Inflammatory macrophage treated with lipopolysaccharide for 4 hours (primary cell): ENCODE measurements at regions not wholly inside any gene's neighbourhood (a gene's known extent, or its start where the extent isn't known, plus 50 kb on each side); places are given as distances from the start of the nearest gene placed in this dataset.
"Not testable (repeated sequence)": the region's sequence is repeated elsewhere in the genome, so short reads cannot be mapped to it uniquely, and the experiment has no call there.

Experiments used
- DNase-seq: peaks from one replicate; pipeline ENCODE4 v3.0.0-alpha.2; 2020

DNA sequence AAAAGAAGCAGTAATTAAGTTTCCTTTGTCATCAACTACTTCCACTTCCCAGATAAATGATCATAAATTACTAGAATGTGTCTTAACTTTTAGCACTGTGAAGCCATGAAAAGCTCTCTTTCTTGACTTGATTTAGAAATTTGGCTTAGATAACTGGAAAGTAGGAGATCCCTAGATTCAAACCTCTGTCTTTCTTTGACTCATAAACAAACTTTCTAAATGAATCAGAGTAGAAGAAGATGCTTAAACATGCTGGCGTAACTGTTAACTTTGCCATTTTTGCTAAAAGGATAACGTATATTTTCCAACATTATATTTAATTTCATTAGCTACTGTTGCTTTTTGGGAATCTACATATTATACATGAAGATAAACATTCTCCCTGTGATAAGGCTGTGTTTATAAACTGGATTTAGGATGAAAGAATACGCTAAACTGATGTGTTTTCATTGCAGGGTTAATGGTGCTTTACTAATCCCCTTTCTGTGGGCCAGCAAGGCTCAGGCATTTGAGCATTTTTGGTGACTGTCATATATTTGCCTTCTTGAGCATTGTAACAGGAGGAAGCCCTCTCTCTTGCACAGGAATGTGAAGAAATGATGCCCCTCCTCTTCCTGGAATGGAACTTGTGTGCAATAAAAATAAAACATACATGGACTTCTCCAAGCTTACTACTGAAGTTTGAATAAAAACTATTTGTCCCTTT lies 301.4 kb downstream of the BMP4 start:
- no peak for DNase-seq

DNA sequence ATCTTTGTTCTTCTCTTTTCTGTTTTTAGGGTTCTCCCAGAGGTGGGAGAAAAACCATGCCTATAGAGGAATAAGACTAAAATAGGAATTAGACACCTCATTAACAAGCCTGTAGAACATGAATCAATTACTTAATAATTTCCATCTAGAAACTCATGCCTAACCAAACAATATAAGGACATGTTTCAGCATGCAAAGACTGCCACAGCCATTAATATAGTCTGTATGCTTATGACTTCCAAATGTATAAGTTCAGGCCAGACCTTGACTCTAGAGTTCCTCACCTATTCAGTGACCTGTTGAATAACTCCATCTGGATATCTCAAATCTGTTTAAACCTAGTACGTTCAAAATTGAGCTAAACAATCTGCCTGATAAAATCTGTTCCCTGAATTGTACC lies 304.6 kb downstream of the BMP4 start:
- no peak for DNase-seq

DNA sequence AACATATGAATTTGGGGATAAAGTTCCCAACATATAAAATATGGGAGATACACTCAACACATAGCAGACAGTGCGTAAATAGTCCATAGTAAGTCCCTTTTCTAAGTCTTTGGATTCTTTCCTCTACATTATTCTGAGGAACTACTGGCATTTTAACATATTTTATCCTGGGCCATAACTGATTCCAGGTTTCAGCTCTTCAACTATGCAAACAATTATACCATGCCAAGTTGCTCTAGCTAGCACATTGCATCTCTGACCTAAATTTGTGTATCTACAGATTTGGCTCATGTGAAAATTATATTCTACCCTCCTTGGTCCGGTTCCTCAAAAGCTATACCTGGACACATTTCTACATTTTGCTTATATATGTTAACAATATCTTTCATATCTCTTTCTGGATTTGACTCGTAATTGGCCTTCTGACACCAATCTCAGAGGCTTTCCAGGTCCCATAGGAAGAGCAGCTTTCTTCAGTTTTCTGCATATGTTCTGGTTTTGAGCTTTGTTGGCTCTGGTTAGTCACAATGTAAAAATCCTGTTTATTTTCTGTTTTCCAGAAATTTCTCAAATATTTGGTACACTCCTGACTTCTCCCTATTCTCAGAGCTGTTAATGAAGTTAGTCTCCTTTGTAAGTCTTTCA lies 305.4 kb downstream of the BMP4 start:
- DNase-seq: no peak

DNA sequence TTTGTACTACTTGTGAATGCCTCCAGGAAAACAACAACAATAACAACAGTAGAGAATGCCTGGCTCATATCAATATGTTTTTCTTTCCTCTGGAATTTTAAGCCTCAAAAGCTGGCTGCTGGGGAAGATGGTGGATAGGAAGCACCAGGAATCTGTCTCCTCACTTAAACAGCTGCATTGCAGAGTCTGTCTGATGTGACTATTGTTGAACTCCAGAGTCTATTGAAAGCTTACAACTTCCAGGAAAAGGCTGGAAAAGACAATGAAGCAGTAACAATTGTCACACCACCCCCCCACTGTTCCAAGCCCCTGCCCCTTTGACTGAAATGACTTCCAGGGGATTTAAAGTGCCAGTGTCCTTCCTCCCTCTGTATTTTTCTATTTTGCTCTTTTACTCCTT lies 309.7 kb downstream of the BMP4 start:
- no peak for DNase-seq

DNA sequence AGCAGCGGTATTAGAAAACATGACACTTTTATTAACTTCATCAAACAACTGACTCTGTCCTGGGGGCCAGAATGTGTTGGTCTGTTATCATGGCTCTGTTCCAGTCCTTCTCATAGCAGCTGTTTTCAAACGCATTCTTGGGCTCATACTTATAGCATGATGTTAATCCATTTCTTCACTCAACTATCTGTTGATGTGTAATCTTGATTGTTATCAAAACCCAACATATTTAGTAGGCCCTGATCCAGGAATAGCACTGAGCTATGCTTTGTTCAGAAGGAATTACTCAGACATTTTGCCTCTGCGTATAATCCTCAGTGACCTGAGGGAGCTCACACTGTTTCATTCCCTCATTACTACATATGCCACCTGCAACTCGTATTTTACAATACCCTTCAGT lies 315.9 kb downstream of the BMP4 start:
- DNase-seq: no peak

DNA sequence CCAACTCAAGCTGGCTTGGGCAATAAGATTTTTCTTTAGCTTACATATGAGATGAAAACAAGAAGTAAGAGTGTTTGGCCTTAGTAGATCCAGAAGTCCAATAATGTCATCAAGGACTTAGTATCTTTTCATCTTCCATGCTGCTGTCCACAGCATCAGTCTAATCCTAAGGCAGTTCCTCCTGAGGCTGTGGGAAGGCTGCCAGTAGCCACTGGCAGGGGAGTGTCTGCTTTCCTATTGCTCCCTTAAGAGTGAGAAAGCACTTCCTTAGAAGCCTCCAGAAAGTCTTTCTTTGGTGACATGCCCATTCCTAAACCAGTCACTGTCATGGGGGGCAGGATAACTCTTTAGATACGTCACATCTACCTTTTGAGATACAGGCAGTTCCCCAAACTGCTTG lies 317.7 kb downstream of the BMP4 start:
- DNase-seq: no peak

DNA sequence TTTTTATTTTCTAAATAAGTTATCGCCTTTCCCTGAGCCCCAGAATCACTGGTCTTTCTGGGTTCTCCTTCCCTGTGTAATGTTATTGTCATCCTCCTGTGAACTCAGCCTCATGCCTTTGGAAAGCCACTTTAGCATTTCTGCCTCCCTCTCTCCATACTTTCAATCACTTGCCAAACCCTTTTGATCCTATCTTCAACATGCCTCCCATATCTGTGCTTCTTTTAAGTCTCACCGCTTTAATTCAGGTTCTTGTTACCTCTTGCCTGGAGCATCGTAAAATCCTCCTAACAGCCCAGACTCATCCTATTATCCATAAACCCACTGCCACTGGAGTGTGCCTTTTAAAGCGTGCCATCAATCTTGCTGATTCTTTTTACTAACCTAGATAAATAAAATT lies 321.8 kb downstream of the BMP4 start:
- DNase-seq: no peak

DNA sequence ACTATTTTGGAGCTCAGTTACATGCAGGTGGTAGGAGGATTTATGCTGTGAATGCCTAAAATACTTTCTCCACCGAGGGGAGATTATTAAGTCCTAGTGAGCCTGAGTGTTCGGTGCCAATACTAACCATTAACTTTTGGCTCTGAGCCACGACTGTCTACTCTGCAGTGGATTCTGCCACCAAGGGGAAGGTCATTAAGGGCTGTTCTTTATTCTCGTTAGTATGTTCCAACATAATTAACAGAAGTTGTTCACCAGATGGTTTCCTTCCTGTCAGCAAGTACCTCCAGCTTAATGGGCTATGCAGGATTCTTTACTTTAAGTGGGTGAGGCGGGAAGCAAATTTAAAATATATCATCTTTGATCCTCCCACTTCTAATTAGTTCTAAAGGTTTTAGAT lies 326.3 kb downstream of the BMP4 start:
- DNase-seq: no peak

DNA sequence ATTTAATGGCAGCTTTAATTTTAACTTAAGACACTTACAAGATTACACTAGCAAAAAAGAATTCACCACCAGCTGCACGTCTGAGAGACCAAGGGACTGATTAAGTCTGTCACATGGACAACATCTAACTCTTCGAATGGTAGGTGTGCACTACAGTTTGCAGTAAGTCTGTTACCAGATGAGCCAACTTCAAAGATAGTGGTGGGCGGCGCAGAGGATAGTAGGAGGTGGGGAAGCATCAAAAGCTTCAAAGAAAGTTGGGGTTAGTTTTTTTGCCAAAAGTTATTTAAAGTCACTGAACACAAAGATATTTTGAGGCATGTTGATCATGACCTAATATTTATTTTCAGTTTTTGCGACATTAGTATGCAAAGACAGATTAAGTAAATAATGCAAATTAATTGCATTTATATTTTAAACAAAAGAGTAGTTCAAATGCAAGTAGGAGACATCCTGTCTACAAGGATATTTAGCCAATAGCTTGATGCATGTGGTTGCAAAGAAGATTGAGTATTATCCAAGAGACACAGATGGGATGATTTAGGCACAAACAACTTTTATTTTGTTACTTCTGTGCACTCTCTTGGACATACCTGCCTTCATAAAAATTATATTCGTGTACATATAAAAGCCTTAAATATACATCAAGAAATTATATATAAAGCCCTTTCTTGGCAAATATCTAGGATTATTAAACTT lies 327.7 kb downstream of the BMP4 start:
- no peak for DNase-seq

DNA sequence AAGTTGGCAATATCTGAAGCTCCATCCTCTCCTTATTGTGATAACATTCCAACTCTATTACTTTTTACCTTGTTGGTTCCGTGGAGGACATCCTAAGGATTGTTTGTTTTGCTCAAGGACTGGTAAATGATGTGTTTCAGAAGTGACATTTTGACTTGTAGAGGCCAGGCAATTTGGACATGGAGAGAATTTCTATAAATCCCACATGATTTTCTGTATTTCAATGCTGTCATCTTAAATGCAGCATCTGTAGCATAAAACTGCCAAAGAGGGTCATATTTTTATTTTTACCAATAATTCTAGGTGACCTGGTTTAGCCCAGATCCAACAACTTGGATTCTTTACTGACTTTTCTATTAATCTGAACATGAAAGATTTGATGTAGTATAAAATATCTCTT lies 328.4 kb downstream of the BMP4 start:
- no peak for DNase-seq

DNA sequence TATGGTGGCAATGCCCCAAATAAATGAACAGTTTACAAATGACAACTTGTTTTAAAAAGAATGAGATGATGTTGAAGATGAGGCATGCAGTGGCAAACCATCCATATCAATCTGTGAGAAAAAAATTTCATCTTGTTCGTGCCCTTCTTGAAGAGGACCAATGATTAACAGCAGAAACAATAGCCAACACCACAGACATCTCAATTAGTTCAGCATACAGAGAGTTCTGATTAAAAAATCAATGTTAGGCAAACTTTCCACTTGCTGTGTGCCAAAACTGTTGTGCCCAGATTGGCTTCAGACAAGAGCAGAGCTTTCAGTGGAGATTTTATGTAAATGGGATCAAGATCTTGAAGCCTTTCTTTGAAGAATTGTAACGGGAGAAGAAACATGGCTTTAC lies 329.9 kb downstream of the BMP4 start:
- DNase-seq: no peak

DNA sequence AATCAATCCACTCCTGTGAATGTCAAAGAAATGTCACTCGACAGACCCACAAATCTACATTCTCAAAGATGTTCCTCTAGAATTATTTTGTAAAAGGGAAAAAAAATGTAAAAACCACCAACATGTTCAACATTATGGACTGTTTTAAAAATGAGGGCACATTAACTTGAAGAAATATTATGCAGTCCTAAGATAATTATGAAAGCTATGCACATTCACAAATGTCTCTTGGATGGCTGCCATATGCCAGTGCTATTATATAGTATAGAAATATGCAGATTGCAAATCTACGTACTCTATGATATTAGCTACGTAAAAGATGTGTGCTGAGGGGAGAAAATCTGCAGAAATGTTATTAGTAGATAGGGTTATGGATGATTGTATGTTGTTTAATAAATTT lies 334.2 kb downstream of the BMP4 start:
- DNase-seq: no peak

DNA sequence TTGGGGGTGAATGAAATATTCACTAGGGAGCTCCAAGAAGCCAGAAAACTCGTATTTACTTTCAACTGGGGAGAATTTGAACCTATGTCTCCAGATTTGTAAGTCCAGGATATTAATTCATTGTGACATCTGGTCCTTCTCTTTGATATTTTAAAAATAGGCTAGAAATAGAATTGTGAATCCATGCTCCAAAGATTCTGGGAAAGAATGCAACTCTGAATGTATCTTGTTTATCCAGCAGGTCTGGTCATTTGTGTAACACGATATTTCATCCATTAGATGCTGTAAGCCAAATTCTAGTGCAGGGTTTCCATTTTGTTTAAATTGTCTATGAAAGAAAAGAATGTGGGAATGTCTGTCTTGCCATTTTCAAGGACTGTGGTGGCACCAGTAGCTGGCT lies 334.7 kb downstream of the BMP4 start:
- DNase-seq: no peak

DNA sequence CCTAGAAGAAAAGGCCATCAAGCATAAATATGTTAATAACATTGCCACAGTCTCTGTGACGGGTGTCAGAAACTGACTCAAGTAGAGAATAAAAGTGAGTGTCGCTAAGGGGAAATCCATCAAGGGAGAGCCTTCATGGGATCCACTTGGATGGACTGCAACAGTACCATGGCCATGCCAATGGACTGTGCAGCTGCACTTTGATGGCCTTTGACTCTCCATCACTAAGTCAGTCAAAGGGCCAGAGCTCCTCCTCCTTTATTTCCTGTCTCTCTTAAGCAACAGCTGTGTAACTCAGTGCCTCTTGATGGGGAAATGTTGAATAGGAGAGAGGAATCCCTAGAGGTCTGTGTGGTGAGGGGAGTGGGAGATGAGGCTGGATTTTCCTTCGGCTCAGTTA lies 335.2 kb downstream of the BMP4 start:
- DNase-seq: no peak

DNA sequence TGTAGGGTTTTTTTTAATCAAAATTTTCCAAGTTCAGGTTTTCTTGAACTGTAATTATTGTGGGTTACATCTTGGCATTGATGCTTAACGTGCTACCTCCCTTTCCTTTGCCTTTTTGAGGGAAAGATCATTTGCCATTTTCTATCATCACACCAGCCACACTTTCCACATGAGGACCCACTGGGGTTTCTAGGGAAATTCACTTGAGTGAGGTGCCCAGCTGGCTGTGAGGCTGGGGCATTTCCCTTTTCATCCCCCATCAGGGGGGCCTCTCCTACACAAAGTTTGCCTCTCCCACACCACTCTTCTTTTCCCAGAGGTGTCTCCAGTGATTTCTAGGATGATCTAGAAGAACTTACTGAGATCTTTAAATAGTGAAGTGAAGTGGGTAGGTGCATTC lies 335.7 kb downstream of the BMP4 start:
- DNase-seq: no peak

DNA sequence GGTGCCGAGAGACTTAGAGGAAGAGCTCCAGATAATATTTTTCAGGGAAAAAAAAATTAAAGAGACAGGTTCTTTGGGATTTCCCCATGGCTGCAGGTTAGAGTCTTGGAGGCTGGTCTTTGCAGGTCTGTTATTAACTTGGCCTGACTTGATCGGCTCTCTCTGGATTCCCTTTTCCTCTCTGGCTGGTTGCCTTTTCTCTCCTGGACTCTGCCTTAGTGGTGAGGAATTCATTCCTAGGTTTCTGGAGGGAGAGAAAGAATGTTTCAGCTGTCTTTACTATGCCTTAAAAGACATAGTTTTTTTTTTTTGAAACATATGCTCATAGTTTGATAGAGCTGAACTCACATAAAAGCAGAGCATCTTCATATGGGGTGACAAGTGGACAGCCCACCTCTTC lies 336.3 kb downstream of the BMP4 start:
- DNase-seq: no peak

DNA sequence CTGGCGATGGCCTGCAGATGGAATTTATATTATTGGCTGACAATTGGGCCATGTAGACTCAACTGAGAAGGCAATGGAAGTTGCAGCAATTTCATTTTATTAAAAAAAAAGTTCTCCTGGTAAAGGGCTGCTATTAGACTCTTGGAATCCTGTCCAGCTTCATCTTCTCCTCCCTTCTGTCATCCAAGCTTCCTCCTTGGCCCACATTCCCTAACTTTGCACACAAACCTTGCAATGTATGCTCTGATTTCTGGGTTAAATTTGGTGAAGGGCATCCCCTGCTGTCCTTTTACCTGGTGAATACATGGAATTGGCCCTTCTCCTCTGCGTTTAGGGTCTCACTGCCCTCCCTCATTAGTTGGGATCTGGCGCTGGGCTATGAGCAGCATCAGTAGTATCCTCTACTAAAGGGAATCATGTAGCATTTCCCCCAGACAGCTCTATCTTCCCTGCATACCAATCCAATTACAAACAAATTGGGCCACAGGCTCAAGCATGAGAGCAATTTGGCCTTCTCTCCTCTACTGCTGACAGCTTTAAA lies 336.9 kb downstream of the BMP4 start:
- DNase-seq: no peak

DNA sequence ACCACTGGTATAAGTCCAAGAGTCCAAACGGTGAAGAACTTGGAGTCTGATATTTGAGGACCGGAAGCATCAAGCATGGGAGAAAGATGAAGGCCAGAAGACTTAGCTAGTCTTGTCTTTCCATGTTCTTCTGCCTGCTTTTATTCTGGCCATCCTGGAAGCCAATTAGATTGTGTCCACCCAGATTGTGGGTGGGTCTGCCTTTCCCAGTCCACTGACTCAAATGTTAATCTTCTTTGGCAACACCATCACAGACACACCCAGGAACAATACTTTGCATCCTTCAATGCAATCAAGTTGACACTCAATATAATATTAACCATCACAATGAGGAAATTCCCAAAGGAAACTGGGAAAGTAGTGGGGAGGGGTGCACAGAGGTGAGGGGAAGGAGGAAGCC lies 340.1 kb downstream of the BMP4 start:
- not testable (repeated sequence) for DNase-seq

DNA sequence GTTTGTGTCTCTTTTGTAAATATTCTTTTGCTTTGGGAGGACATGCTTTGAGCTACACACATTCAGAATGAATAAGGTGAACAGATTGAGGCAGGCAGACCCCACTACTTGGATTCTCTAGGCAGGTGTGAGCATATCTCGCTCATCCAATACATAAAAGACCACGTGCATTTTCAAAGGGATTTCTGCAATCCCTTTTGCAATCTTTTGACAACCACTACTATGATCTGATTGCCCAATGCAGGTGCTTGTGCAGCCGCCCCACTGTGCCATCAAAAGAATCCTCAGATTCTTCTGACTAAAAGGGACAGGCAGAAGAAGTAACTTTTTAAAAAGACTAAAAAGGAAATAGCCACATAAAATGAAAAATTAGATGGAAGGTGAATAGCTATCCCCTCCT lies 341.4 kb downstream of the BMP4 start:
- DNase-seq: no peak

DNA sequence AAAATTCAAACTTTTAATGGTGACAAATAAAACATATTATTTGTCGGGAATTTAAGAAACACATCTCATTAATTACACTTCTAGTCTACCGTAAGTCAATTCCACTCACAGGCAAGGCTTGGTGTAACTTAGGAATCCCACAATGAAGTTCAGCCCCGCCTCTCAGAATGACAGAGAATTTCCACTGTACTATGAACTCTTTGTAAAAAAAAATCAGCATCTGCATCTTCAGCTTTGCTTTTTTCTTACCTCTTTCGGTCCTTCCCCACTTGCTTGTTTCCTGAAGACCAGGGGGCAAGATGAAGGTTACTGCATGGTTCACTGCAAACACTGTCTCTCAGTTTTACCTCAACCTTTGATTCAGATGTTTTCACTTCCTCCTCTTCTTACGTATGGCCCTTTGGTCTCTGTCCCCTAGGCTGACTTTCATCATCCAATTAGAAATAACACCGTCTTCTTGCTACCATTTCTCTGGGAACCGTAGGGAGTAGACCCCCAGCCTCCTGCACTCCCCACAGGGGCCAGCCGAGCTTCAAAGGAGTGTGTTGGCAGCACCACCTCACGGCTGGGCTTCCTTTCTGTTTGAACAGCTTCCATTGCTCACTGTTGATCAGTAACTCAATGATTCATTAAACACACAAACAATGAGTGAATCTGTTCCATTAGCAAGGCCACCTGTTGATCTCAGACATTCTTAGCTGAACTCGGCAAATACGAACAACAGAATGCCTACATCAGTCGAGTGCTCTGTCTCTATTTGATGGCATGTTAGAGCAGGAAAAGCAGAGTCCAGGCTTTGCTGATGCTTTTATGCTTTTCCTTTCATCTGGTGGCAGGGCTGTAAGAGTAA lies 343.0 kb downstream of the BMP4 start:
- DNase-seq: no peak

DNA sequence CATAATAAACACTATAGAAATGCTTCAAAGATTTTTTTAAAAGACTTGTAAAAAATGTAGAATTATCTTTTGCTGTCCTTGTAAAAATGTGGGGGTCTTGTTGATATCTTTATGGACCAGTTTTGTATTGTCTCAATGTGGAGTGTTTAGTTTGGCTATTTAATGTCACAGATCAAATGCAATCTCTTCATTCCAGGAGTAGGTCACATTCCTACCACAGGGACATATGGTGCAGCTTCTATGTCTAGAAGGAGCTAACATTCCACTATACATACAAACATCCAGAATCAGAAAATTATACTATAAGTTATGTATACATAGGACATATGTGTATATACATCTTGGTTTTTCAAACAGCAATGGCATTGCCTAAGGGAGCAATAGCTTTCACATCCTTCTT lies 345.7 kb downstream of the BMP4 start:
- no peak for DNase-seq

DNA sequence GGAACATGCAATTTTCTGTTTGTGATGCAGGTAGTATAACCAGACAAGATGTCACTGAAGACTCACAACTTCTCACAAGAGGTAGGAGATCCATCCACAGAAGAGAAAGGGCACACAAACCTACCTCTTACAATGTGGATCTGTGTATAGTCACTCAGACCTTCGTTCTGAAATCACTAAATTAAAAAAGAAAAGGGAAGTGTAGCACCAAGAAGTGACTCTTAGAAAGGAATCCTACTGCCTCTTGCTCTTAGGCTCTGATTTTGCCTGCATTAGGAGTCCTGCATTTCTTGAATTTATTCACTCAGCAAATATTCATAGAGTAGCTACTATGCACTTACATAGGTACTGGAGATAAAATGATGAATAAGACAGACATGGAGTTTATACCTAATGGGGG lies 347.6 kb downstream of the BMP4 start:
- no peak for DNase-seq

DNA sequence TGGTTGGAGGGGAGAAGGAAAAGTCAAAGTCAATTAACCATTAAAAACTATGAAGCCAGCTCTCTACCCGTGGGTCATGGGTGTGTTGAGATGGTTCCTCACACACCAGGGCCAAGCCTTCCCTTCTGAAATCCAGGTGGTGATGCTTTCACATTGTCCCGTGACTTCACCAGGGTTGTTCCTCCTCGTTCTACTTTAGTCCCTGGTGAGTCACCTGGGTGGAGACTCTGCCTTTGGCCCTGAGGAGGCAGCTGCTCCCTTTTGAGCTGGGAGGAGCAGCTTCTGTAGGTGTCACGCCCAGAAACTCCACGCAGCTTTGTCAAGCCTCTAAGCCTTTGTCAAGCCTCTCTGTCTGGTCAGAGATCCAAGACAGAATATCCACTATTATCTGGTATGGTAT lies 348.3 kb downstream of the BMP4 start:
- no peak for DNase-seq
